ENCODE measurements at regions not wholly inside any gene's neighbourhood (a gene's known extent, or its start where the extent isn't known, plus 50 kb on each side); places are given as distances from the start of the nearest gene placed in this dataset.

GRCh38 chr2:201559067-201559710, 84.1 kb downstream of the TMEM237 start:
- Histone ChIP-seq H3K9ac (ENCODE audit: extremely low read depth, insufficient read length, low read length) (no peak overlapping the region), H3K56ac (ENCODE audit: insufficient read length, low read depth, low read length) (no peak overlapping the region), H3T11ph (ENCODE audit: low read length) (no peak overlapping the region), H3K14ac (ENCODE audit: insufficient read depth, low read length) (no peak overlapping the region), H4K91ac (ENCODE audit: insufficient read length, low read depth, low read length) (no peak overlapping the region), H4K8ac (replicated peaks; ENCODE audit: insufficient read length, low read depth, low read length) (no peak overlapping the region), H2BK15ac (ENCODE audit: low read depth, low read length) (no peak overlapping the region), H3K23ac (ENCODE audit: insufficient read length, low read depth, low read length) (no peak overlapping the region), H3K18ac (ENCODE audit: insufficient read length, low read depth, low read length) (no peak overlapping the region), H3K27me3 (ENCODE audit: insufficient read depth, low read length) (no peaks in the 10 kb centered on the region), H2BK120ac (ENCODE audit: low read depth, low read length, poor library complexity, severe bottlenecking) (no peak overlapping the region), H2BK20ac (ENCODE audit: low read depth, low read length, poor library complexity, severe bottlenecking) (no peak overlapping the region), H2BK12ac (ENCODE audit: insufficient read length, low read depth, low read length) (no peak overlapping the region), H3K27ac (ENCODE audit: insufficient read length, low read depth, low read length) (no peak overlapping the region), H3K79me1 (ENCODE audit: insufficient read depth, low read depth, low read length, poor library complexity, severe bottlenecking) (no peaks in the 10 kb centered on the region), H3K79me2 (ENCODE audit: insufficient read depth, low read length) (no peaks in the 10 kb centered on the region), H3K23me2 (ENCODE audit: insufficient read length, low read depth, low read length, poor library complexity, severe bottlenecking) (no peaks in the 10 kb centered on the region), H4K5ac (ENCODE audit: insufficient read length, low read depth, low read length) (no peak overlapping the region), H4K20me1 (ENCODE audit: control insufficient read depth, insufficient read depth, insufficient read length) (no peaks in the 10 kb centered on the region), H2AFZ (ENCODE audit: low read length) (no peak overlapping the region), H2AK5ac (ENCODE audit: insufficient read length, low read length) (no peak overlapping the region), H3K4ac (ENCODE audit: low read depth, low read length) (no peak overlapping the region), H2BK5ac (ENCODE audit: insufficient read length, low read length) (no peak overlapping the region), H3K4me1 (ENCODE audit: insufficient read depth, low read length) (no peaks in the 10 kb centered on the region), H3K9me3 (ENCODE audit: control insufficient read depth, low read depth, low read length) (no peaks in the 10 kb centered on the region), H3K4me2 (ENCODE audit: insufficient read depth, insufficient read length, low read length) (no peak overlapping the region)
- Mint-ChIP-seq H3K27ac (peak overlapping the region in 1 of 3 experiments; percentile 12; a peak in 1 of 7 replicates), H3K27me3 (ENCODE audit: low read depth) (no peaks in the 10 kb centered on the region), H3K4me1 (no peaks in the 10 kb centered on the region), H3K9me3 (peaks cover 4 to 11% of the 10 kb centered on the region in 2 experiments; a peak in 3 of 5 replicates), H3K36me3 (ENCODE audit: insufficient read depth in 1 of 3, low read depth in 3 of 3) (peaks cover 0 to 4% (median 0%) of the 10 kb centered on the region in 3 experiments; a peak in 3 of 7 replicates), H3K4me3 (no peak overlapping the region)
- no CpG with 5 or more reads among the region's 4 CpGs for WGBS (ENCODE audit: extremely low coverage, insufficient read length, low lambda C conversion rate)
- TF ChIP-seq CTCF (conservative IDR thresholded peaks at IDR 0.05): no peak
- DNase-seq: no peak
